GM12878 (cell line): ENCODE measurements at regions not wholly inside any gene's neighbourhood (a gene's known extent, or its start where the extent isn't known, plus 50 kb on each side); places are given as distances from the start of the nearest gene placed in this dataset.

Experiments
- EZH2 ChIP-seq: IDR thresholded peaks from 2 replicates; pipeline ENCODE4 v1.6.1; 2012; ENCODE audit warnings: low read depth, mild to moderate bottlenecking, control low read depth, inconsistent platforms, low read length, borderline replicate concordance; ENCODE audit not compliant: control insufficient read depth
- NBN ChIP-seq: fragments of 450-650 bp; IDR thresholded peaks from 2 replicates; pipeline ENCODE4 v1.6.1; 2016
- POLR2AphosphoS5 ChIP-seq: IDR thresholded peaks from 2 replicates; pipeline ENCODE4 v1.6.1; 2011; ENCODE audit warnings: mild to moderate bottlenecking, low read length, inconsistent platforms
- TF ChIP-seq, protein P1 (sequence below): fragments of 450-650 bp; IDR thresholded peaks from 2 replicates; pipeline ENCODE4 v1.6.1; 2017; ENCODE audit warnings: mild to moderate bottlenecking, low read depth, inconsistent platforms; ENCODE audit not compliant: poor library complexity, severe bottlenecking

DNA sequence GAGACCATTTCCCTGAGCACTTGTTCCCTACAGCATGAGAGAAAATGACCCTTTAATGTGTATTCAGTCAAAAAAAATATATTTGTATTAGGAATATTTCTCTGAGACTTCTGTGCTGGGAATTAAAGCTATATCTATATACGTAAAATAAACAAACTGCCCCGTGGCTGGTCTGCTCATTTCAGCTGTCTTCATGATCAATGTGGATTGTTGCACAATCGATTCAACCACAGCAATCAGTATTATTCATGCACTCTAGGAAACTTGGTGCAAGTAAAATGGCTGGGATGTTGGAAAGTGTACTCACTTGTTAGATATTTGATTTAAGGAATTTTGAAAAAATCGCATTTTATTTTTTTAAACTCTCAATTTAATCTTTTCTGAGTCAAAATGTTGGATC lies 307.9 kb upstream of the ZFP42 start:
- TF ChIP-seq NBN (no peak), POLR2AphosphoS5 (no peak), EZH2 (no peak)
- TF ChIP-seq, protein P1, sequence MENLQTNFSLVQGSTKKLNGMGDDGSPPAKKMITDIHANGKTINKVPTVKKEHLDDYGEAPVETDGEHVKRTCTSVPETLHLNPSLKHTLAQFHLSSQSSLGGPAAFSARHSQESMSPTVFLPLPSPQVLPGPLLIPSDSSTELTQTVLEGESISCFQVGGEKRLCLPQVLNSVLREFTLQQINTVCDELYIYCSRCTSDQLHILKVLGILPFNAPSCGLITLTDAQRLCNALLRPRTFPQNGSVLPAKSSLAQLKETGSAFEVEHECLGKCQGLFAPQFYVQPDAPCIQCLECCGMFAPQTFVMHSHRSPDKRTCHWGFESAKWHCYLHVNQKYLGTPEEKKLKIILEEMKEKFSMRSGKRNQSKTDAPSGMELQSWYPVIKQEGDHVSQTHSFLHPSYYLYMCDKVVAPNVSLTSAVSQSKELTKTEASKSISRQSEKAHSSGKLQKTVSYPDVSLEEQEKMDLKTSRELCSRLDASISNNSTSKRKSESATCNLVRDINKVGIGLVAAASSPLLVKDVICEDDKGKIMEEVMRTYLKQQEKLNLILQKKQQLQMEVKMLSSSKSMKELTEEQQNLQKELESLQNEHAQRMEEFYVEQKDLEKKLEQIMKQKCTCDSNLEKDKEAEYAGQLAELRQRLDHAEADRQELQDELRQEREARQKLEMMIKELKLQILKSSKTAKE, result no peak
